Hematopoietic multipotent progenitor cell treated with erythropoietin and hydrocortisone succinate and interleukin-3 and kit ligand, for 8 days (in vitro differentiated cells): ENCODE measurements at regions not wholly inside any gene's neighbourhood (a gene's known extent, or its start where the extent isn't known, plus 50 kb on each side); places are given as distances from the start of the nearest gene placed in this dataset.

Source experiments
- DNase-seq: peaks from one replicate; pipeline ENCODE4 v3.0.0-alpha.2; 2015

- no peak for DNase-seq
Observed at GRCh38 chrX:21056622-21057021, 317.6 kb upstream of the CNKSR2 start.

GRCh38 chrX:21047034-21047455 lies 327.2 kb upstream of the CNKSR2 start:
- no peak for DNase-seq

DNA sequence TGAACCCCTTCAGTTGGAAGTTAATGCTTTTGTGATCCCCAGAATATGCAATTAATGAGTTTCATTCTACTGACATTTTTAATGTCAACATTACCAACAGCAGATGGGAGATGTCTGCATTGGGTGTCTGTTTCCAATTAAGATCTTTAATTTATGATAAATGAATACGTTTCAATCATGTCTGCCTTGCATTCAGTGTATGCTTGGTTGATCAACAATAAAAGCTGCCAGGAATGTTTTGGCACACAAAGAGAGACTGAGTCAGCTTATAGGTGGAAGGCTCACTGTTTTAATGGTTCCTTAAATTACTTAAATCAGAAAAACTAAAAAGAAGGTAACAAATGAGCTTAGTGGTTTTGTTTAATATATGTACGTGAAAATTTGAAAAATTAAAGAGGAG lies 359.9 kb upstream of the CNKSR2 start:
- no peak for DNase-seq

DNA sequence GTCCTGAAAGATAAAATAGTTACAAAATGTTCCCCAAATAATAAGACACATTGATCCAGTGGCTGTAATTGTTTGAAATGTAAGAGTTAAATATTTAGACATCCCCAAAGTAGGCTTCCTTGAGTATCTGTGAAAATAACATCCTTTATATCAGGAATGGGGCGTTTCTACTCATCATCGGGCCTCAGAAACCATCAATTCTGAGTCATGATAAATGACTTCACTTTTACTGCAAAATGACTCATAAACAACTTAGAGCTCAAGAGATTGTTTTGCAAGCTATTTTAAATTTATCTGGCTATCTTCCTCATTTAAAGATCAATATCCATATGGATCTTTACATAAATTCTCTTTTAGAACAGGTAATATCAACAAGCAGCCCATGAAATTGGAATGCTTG lies 369.4 kb upstream of the CNKSR2 start:
- DNase-seq = no peak

DNA sequence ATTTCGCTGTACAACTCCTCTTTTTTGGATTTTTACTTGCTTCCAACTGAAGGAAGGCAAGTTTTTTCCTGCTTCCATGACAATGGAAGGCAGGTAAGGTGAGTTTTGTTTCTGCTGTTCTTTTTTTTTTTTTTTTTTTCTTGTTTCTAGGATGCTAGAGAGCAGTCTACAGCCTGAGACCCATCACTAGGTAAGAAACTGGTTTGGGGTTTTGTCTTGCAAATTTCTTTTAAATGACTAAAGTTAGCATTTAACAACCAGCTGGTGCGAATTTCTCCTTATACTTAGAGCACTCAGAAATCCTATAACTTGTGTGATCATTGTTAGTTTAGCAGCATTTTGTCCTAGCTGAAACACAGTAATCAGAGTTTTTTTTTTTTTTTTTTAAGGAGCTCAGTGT lies 378.4 kb upstream of the CNKSR2 start:
- DNase-seq = no peak

- DNase-seq = no peak
Observed at GRCh38 chrX:20989361-20989760, 384.9 kb upstream of the CNKSR2 start.

- DNase-seq = no peak
Observed at GRCh38 chrX:20988804-20989203, 385.4 kb upstream of the CNKSR2 start.

DNA sequence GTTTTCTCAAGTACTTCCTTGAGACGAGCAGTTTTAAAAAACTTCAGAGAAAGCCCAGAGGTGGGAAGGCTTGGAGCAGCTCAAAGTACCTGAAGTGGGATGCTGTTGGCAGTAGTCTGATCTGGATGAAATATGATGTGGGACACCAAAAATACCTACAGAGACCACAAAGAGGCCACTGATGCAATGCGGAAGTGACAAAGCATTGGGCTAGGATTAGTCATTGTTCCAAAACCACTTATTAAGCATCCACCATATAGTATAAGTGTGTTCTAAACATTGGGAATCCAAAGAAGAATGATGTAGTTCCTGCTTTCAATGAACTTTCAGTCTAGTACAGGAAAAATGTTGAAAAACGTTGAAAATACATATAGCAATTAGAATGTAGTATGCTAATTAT lies 386.1 kb upstream of the CNKSR2 start:
- DNase-seq = no peak

GRCh38 chrX:20980426-20980825 lies 393.8 kb upstream of the CNKSR2 start:
- DNase-seq = no peak

DNA sequence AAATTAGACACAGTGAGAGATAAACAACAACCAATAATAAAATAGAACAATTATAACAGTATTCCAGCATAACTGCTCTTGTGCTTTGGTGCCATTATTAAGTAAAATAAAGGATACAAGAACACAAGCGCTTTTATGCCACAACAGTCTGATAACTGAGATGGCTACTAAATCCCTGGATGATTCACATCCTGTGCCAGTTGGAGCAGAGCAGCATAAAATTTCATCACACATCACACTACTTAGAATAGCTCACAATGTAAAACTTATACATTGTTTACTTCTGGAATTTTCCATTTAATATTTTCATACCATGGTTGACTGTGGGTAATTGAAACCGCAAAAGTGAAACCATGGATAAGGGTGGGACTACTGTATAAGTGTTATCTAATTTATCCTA lies 399.9 kb upstream of the CNKSR2 start:
- DNase-seq = no peak

DNA sequence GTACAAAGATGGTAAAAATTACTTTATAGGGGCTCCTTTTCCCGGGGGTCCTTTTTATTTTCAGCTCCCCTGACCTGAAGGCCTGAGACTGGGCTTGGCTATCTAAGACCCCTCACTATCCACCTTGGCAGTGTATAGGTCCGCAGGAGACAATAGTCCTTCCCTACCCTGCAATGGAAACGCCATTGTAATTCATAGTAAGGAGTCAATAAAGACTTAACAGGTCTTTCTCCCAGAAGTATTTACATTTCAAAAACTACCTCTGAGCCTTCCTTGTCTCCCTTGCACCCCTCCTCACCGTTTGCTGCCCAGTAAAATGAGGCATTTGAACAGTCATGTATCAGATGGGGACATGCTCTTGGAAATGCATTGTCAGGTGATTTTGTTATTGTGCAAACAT lies 401.2 kb upstream of the CNKSR2 start:
- DNase-seq = no peak

- DNase-seq = no peak
Observed at GRCh38 chrX:20971250-20971649, 403.0 kb upstream of the CNKSR2 start.

GRCh38 chrX:20969565-20969964 lies 404.7 kb upstream of the CNKSR2 start:
- DNase-seq = no peak

DNA sequence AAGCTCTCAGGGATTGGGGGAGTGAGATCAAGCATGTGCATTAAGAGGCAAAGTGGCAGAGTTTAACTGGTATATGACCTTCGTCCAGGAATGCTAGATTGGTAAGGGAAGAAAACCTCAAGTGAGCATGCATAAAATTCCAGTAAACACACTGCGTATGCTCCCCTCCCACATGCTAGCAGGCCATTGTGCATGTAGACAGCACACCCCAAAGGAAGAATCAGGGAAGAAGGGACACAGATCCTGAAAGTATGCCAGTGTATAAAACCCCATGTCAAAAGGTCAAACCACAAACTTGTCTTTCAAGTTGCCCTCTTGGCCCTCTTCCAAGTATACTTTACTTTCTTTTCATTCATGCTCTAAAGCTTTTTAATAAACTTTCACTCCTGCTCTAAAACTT lies 405.2 kb upstream of the CNKSR2 start:
- DNase-seq = no peak

- no peak for DNase-seq
Observed at GRCh38 chrX:20967725-20968124, 406.5 kb upstream of the CNKSR2 start.

DNA sequence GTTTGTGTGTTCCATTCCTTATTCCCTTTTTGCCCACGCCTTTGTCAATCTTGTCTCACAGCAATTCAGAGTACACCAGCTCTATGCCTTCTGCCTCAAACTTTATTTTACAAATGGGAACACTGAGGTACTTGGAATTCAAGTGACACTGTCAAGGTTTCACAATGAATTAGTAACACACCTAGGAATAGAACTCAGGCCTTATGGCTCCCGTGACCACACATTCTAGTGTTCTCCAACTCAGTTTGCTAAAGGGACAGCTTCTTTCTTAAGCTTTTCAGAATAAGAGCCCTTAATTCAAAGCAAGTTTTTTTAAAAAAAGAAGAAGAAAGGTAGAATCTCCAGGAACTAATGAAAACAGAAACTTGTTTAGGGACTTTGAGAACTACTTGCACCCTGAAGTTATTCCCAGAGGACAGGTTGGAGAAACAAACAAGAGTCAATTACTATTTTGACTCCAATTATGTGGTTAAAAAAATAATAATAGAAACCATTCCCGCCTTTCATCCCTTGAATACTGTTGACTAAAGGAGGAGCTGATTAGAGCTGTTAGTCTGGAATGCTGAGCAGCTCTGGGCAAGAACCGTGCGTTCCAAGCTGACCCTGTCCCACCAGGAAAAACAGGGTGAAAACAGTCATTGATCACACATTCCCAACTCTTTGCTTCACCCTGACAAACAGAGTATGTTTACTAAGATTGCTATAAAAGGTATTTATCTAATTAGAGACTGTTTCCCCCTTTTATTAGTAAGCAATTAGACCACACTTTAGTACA lies 408.8 kb upstream of the CNKSR2 start:
- DNase-seq = no peak

- DNase-seq = no peak
Observed at GRCh38 chrX:20954014-20954413, 420.2 kb upstream of the CNKSR2 start.

GRCh38 chrX:20952180-20952579 lies 422.0 kb upstream of the CNKSR2 start:
- DNase-seq = no peak

DNA sequence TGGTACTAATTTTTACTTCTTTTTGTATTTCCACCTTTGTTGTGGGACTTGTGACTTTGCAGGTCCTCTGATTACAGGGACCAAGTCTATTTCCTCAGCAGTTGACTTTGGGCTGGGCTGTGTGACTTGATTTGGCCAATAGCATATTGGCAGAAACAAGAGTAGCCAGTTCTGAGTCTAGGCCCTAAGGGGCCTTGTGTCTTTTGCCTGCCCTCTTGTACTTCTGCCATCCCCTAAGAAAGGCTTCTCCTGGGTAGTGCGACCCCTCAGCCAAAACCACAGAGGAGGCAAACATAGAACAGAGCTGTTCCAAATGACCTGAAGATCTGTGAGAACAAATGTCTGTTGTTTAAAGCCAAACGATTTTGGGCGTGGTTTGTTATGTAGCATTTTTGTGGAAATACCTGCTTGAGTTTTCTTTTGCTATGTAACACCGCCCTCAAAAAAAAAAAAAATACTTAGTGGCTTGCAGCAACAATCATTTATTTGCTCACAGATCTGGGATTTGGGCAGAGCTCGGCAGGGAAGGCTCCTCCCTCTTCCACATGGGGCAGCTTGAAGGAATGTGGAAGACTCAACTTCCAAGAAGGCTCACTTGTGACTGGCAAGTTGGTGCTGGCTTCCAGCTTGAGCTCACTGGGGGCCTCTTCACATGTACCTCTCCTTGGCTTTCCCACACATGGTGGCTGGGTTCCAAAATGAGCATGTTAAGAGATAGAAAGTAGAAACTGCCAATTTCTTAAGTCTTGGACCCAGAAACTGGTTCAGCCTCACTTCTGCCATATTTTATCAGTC lies 423.0 kb upstream of the CNKSR2 start:
- DNase-seq = no peak

GRCh38 chrX:20947411-20947912 lies 426.8 kb upstream of the CNKSR2 start:
- no peak for DNase-seq

DNA sequence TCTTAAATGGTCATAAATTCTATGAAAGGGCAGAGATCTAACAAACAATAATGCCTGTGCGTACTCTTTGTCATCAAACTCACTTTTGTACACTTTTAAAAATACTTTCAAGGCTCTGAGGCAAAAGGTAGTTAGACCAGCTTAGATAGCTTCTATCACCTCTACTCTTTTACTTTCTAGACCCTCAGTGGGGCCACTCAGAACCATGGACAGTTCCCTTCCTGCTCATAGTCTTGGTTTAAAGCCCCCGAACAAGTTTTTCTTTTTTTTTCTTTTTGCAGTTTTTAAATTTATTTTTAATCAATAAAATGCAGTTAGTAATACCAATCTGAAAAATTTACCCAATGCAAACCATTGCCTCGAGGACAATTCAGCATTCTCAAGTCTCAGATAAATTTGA lies 460.5 kb upstream of the CNKSR2 start:
- no peak for DNase-seq

DNA sequence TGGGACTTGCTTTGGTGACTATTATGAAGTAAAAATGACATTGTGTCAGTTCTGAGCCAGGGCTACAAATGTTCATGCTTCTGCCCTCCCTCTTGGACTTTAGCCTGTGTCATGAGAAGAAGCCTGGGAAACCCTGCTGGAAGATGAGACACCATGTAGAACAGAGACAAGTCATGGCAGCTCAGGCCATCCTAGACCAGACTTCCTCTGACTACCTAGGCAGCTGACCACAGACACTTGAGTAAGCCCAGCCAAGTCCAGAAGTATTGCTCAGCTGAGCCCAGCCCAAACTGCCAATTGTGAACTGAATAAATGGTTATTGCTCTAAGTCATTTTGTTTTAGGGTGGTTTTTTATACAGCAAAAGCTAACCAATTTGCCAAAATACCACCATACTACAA lies 467.6 kb upstream of the CNKSR2 start:
- DNase-seq = no peak

DNA sequence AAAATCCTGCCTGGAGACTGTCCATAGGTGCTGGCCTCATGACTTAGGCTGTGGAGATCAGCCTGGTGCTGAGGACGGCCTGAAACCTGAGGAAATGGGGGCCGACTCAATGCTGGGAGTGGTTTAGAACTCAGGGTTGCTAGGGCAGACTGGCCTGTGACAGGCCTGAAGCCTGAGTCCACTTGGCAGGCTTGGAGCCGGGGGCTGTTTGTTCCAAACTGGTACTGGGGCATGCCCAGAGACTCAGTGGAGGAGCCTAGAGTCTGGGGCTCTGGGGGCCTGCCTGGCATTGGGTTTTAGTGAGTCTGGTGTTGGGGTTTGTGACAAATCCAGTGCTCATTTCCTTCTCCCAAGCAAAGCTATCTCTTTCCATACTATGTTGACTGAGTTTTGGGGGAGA lies 489.7 kb upstream of the CNKSR2 start:
- no peak for DNase-seq

- no peak for DNase-seq
Observed at GRCh38 chrX:20863649-20864048, 510.6 kb upstream of the CNKSR2 start.
